Coronary artery (tissue), 2 donors: ENCODE measurements at regions not wholly inside any gene's neighbourhood (a gene's known extent, or its start where the extent isn't known, plus 50 kb on each side); places are given as distances from the start of the nearest gene placed in this dataset.

Source experiments
- DNase-seq: peaks from one replicate; pipeline ENCODE4 v3.0.0-alpha.2; 2017; ENCODE audit warnings: low spot score
- H3K27ac ChIP-seq, 2 donors: fragments of 200-600 bp; sonication (generic); one replicate each; pipeline ENCODE4 v1.5.1; 2016 to 2019
- H3K4me3 ChIP-seq: fragments of 200-600 bp; sonication (generic); 2 replicates; pipeline ENCODE4 v1.5.1; 2016; ENCODE audit warnings: mild to moderate bottlenecking, moderate library complexity
- CTCF ChIP-seq: fragments of 200-600 bp; sonication (generic); IDR thresholded peaks from one replicate; pipeline ENCODE4 v1.5.1; 2019; ENCODE audit warnings: antibody characterized with exemption

GRCh38 chr15:62846131-62846804 is 196.3 kb upstream of the TPM1 start:
- Histone ChIP-seq H3K4me3 (no peak overlapping the region), H3K27ac (no peak overlapping the region)
- TF ChIP-seq CTCF: no peak
- no peak for DNase-seq

GRCh38 chr15:62846805-62847495 is 195.6 kb upstream of the TPM1 start:
- no peak for TF ChIP-seq CTCF
- no peak for DNase-seq
- H3K27ac ChIP-seq: no peak overlapping the region
- H3K4me3 ChIP-seq: no peak overlapping the region

- no peak overlapping the region for H3K27ac ChIP-seq
- no peak for TF ChIP-seq CTCF
Observed at GRCh38 chr15:62847900-62848489, 194.6 kb upstream of the TPM1 start.

GRCh38 chr15:62848632-62849050 is 193.9 kb upstream of the TPM1 start:
- no peak for DNase-seq
- no peak for TF ChIP-seq CTCF
- H3K27ac ChIP-seq: no peak overlapping the region
- no peak overlapping the region for H3K4me3 ChIP-seq

More at GRCh38 chr15:62847900-62848489, 194.6 kb upstream of the TPM1 start:
- no peak for DNase-seq
- no peak overlapping the region for H3K4me3 ChIP-seq

- no peak for DNase-seq
- Histone ChIP-seq H3K4me3 (no peak overlapping the region), H3K27ac (no peak overlapping the region)
Observed at GRCh38 chr15:62849316-62850106, 193.0 kb upstream of the TPM1 start.

GRCh38 chr15:62850318-62850717 is 192.2 kb upstream of the TPM1 start:
- no peak overlapping the region for H3K4me3 ChIP-seq
- no peak overlapping the region for H3K27ac ChIP-seq
- TF ChIP-seq CTCF: no peak
- no peak for DNase-seq

More at GRCh38 chr15:62849316-62850106, 193.0 kb upstream of the TPM1 start:
- no peak for TF ChIP-seq CTCF
